Mucosa of rectum (tissue), 2 donors: ENCODE measurements at regions not wholly inside any gene's neighbourhood (a gene's known extent, or its start where the extent isn't known, plus 50 kb on each side); places are given as distances from the start of the nearest gene placed in this dataset.

ENCODE experiments used
- H3K27ac ChIP-seq, 2 donors: one replicate each; pipeline ENCODE4 v1.7.0; 2013; ENCODE audit warnings: inconsistent platforms in 2 of 2, low read depth in 2 of 2, low read length in 2 of 2
- H3K27me3 ChIP-seq, 2 donors: one replicate each; pipeline ENCODE4 v1.7.0; 2013; ENCODE audit warnings: low read length in 2 of 2; ENCODE audit not compliant: control insufficient read depth in 2 of 2, insufficient read depth in 2 of 2
- H3K36me3 ChIP-seq, 2 donors: one replicate each; pipeline ENCODE4 v1.7.0; 2013; ENCODE audit warnings: low read length in 2 of 2; ENCODE audit not compliant: control insufficient read depth in 2 of 2, insufficient read depth in 2 of 2
- H3K4me1 ChIP-seq, 2 donors: one replicate each; pipeline ENCODE4 v1.7.0; 2013; ENCODE audit warnings: low read length in 2 of 2, mild to moderate bottlenecking in 1 of 2; ENCODE audit not compliant: control insufficient read depth in 2 of 2, insufficient read depth in 2 of 2
- H3K4me3 ChIP-seq, 2 donors: one replicate each; pipeline ENCODE4 v1.7.0; 2013; ENCODE audit warnings: low read length in 2 of 2
- H3K9ac ChIP-seq, 2 donors: one replicate each; pipeline ENCODE4 v1.7.0; 2013; ENCODE audit warnings: low read length in 2 of 2, low read depth in 1 of 2, mild to moderate bottlenecking in 1 of 2
- H3K9me3 ChIP-seq, 2 donors: one replicate each; pipeline ENCODE4 v1.7.0; 2013; ENCODE audit warnings: low read length in 2 of 2; ENCODE audit not compliant: control insufficient read depth in 2 of 2
- donor health status: healthy.
- donor health status: Normal muscosa, but diverticular disease.

DNA sequence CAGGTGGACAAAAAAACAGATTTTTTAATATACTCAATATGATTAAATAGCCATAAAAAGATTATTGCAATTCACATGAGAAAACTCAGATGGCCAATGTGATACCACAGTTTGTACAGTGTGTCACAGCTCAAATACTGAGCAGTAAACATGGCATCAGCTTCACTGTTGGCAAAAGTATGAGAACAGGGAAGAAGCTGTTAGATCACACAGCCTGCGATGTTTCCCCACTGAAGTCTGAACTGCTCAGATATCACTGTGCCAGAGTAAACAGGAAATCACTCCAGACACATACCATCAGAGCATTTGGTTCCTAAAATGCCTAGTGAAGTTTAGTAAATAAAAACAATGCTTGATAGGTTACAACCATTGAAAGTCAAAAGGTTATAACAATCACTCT is 347.8 kb downstream of the ETV1 start:
- no peaks in the 10 kb centered on the region for H3K27me3 ChIP-seq
- no peak overlapping the region for H3K27ac ChIP-seq
- no peaks in the 10 kb centered on the region for H3K4me1 ChIP-seq
- H3K4me3 ChIP-seq: no peak overlapping the region
- no peaks in the 10 kb centered on the region for H3K36me3 ChIP-seq
- H3K9me3 ChIP-seq: no peaks in the 10 kb centered on the region
- H3K9ac ChIP-seq: no peak overlapping the region

DNA sequence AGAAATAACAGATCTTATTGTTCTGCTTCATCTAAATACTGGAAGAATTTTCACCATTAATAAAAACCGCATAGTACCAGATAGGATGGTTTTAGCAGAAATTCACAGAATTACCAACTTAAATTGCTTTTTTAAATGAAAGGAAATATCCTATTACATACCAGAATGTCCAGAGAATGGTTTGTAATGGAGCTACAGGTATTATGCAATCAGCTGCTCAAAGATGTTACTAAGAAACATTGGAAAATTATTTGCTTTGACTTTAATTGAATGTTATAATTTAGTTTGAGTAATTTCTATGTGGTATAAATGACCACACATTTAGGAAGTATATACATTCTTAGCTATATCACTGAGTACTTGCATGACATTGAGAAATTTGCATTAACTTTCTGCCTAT is 338.3 kb downstream of the ETV1 start:
- Histone ChIP-seq H3K36me3 (no peaks in the 10 kb centered on the region), H3K27me3 (no peaks in the 10 kb centered on the region), H3K9ac (no peak overlapping the region), H3K4me3 (no peak overlapping the region), H3K9me3 (no peaks in the 10 kb centered on the region), H3K4me1 (no peaks in the 10 kb centered on the region), H3K27ac (no peak overlapping the region)

DNA sequence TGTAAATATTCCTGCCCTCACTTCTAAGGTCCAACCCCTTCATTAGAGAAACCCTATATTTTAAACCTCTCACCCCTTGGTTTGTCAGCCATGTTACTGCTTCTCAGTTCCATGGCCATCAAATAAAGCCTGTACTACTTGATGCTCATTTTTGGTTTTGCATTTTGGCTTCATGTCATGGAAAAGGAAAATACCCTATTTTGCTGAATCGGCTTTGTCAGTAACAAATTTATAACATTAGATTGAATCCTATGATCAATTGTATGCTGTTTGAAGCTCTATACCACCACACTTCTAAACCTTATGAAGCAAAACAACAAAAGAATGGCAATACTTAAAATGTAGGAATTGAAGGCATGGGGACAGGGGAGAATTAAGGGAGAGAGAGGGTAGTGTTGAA is 333.1 kb downstream of the ETV1 start:
- no peaks in the 10 kb centered on the region for H3K36me3 ChIP-seq
- H3K9ac ChIP-seq: no peak overlapping the region
- no peak overlapping the region for H3K27ac ChIP-seq
- no peaks in the 10 kb centered on the region for H3K9me3 ChIP-seq
- no peak overlapping the region for H3K4me3 ChIP-seq
- no peaks in the 10 kb centered on the region for H3K27me3 ChIP-seq
- H3K4me1 ChIP-seq: no peaks in the 10 kb centered on the region

DNA sequence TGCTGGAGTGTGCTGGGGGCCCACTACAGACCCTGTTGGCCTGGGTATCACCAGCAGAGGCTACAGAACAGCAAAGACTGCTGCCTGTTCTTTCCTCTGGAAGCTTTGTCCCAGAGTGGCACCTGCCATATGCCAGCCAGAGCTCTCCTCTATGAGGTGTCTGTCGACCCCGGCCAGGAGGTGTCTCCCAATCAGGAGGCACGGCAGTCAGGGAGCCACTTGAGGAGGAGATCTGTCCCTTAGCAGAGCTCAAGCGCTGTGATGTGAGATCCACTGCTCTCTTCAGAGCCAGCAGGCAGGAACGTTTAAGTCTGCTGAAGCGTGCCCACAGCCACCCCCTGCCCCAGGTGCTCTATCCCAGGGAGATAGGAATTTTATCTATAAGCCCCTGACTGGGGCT is 316.2 kb downstream of the ETV1 start:
- no peaks in the 10 kb centered on the region for H3K9me3 ChIP-seq
- H3K36me3 ChIP-seq: no peaks in the 10 kb centered on the region
- H3K4me3 ChIP-seq: no peak overlapping the region
- H3K27me3 ChIP-seq: no peaks in the 10 kb centered on the region
- H3K9ac ChIP-seq: no peak overlapping the region
- H3K27ac ChIP-seq: no peak overlapping the region
- no peaks in the 10 kb centered on the region for H3K4me1 ChIP-seq

DNA sequence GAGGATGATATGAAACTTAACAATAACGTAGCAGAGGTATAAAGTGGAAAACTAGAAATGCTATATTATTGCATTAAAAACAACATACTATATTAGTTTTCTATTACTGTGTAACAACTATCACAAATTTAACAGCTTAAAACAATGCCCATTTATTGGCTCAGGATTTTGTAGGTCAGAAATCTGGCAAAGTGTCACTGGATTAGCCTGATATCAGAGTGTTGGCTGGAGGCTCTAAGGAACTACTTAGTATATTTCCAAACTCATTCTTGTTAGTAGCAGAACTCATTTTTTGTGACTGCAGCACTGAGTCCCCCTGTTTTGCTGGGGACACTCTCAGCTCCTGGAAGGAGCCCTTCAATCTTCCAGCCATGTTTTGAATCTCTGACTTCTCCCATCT is 306.8 kb downstream of the ETV1 start:
- H3K9ac ChIP-seq: no peak overlapping the region
- no peaks in the 10 kb centered on the region for H3K36me3 ChIP-seq
- H3K27me3 ChIP-seq: no peaks in the 10 kb centered on the region
- H3K27ac ChIP-seq: no peak overlapping the region
- H3K4me3 ChIP-seq: no peak overlapping the region
- no peaks in the 10 kb centered on the region for H3K9me3 ChIP-seq
- H3K4me1 ChIP-seq: no peaks in the 10 kb centered on the region

DNA sequence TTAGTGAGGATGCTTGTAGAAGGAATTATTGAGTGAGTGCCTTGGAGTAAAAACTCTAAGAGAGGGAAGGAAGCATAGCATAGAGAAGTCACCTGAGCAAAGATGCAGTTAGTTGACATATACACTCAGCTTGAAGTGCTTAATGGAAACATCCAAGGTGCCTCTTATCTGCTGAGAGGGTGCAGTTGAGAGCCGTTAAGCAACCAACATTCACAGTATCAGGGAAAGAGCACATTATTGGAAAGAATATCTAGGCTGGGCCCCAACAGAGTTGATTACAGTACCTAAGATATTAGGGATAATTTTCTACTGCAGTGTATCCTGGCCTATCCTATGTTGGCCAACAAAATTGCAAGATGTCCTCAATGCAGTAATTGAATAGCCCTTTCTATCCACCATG is 302.0 kb downstream of the ETV1 start:
- no peak overlapping the region for H3K4me3 ChIP-seq
- H3K27me3 ChIP-seq: no peaks in the 10 kb centered on the region
- H3K27ac ChIP-seq: no peak overlapping the region
- H3K9me3 ChIP-seq: no peaks in the 10 kb centered on the region
- H3K36me3 ChIP-seq: no peaks in the 10 kb centered on the region
- H3K4me1 ChIP-seq: no peaks in the 10 kb centered on the region
- no peak overlapping the region for H3K9ac ChIP-seq

DNA sequence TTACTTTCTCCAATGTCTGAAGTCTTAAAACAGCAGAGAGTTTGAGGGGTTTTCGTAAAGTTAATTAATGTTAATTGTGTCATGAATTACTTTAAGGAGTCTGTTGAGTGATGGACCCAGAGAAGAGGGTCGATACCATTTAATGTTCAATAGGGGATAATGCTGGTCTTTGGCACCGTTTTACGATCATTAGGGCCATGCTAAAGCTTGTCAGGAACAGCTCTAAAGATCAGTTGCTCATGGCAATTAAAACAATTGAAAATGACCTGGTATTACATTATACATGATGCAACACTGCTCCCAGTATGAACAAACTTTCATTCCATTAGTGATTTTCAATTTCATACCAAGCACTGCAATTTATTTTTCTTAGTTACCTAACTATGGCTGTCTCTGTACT is 296.9 kb downstream of the ETV1 start:
- Histone ChIP-seq H3K4me3 (no peak overlapping the region), H3K27ac (no peak overlapping the region), H3K36me3 (no peaks in the 10 kb centered on the region), H3K9me3 (no peaks in the 10 kb centered on the region), H3K27me3 (no peaks in the 10 kb centered on the region), H3K9ac (no peak overlapping the region), H3K4me1 (no peaks in the 10 kb centered on the region)

DNA sequence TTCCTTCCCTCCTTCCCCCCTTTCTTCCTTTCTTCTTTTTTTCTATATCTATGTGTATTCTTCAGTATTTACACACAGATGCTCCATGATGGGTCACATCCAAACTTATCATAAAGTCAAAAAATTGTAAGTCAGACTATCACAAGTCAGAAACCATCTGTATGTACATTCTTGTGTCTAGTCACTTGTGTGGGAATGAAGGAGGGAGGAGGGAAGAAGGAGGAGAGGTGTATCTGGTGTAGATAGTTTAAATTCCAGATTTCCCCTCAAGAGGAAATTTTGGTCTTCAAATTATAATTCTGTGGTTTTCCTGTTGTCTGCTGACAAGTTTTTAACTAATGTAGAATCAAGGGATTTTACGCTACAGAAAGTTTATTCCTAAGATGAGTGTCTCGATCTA is 287.2 kb downstream of the ETV1 start:
- no peaks in the 10 kb centered on the region for H3K9me3 ChIP-seq
- H3K4me3 ChIP-seq: no peak overlapping the region
- no peak overlapping the region for H3K27ac ChIP-seq

DNA sequence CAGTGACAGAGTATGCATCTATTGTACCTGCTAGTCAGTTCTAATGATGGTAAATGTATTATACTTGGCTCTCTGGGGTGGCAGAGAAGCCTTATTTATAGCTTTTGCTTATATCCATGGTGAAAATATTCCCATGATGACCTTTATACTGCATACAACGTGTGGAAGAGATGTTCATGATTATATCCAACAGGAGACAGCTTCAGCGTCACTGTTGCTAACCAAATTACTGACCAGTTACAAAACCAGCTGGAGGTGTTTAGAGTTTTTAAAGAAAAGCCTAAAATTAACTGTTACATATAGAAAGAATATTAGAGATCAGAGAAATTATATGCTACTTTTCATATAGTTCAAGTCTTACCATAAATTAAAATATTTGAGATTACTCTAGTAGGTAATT is 280.8 kb downstream of the ETV1 start:
- Histone ChIP-seq H3K27me3 (no peaks in the 10 kb centered on the region), H3K36me3 (no peaks in the 10 kb centered on the region), H3K9ac (no peak overlapping the region), H3K4me3 (no peak overlapping the region), H3K27ac (no peak overlapping the region), H3K9me3 (no peaks in the 10 kb centered on the region), H3K4me1 (no peaks in the 10 kb centered on the region)

More for the DNA sequence above, 287.2 kb downstream of the ETV1 start:
- no peak overlapping the region for H3K9ac ChIP-seq
- H3K36me3 ChIP-seq: no peaks in the 10 kb centered on the region
- no peaks in the 10 kb centered on the region for H3K27me3 ChIP-seq
- H3K4me1 ChIP-seq: no peaks in the 10 kb centered on the region

DNA sequence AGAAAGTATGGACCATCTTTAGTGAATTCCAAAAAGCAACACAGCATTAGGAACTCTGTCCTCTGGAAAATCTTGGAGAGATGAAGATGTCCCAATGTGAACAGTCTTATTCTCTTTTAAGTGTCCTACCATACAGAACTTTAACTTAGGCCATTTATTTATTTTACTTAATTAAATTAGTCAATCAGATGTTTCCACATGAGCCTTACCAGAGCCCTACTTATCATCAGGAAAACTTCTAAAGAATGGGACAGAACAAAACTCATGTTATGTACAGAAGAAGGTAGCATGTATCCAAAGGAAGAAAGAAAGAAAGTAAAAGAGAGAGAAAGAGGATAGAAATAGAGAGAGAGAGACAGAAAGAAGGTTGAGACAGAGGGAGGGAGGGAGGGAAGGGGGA is 276.4 kb downstream of the ETV1 start:
- no peak overlapping the region for H3K9ac ChIP-seq
- H3K27ac ChIP-seq: no peak overlapping the region
- no peaks in the 10 kb centered on the region for H3K4me1 ChIP-seq
- no peaks in the 10 kb centered on the region for H3K36me3 ChIP-seq
- no peaks in the 10 kb centered on the region for H3K27me3 ChIP-seq
- no peak overlapping the region for H3K4me3 ChIP-seq
- H3K9me3 ChIP-seq: no peaks in the 10 kb centered on the region

DNA sequence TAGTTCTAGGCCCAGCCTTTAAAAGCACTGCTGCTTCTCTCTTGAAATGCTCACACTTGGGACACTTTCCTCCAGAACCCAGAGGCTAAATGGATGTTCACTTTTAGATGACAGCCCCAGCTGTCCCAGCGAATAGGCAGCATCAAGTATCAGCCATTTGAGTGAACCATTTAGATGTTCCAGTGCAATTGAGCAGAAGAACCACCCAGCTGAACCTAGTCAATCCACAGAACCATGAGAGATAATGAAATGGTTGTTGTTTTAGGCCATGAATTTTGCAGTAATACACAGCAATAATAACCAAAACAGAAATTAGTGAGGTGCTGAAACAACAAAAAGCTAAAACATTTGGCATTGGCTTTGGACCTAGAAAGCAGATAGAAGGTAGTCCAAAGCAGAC is 273.9 kb downstream of the ETV1 start:
- no peak overlapping the region for H3K4me3 ChIP-seq
- H3K9ac ChIP-seq: no peak overlapping the region
- no peak overlapping the region for H3K27ac ChIP-seq
- no peaks in the 10 kb centered on the region for H3K4me1 ChIP-seq
- no peaks in the 10 kb centered on the region for H3K27me3 ChIP-seq
- no peaks in the 10 kb centered on the region for H3K36me3 ChIP-seq
- no peaks in the 10 kb centered on the region for H3K9me3 ChIP-seq
